ENCODE measurements at regions not wholly inside any gene's neighbourhood (a gene's known extent, or its start where the extent isn't known, plus 50 kb on each side); places are given as distances from the start of the nearest gene placed in this dataset.
"Not testable (repeated sequence)": the region's sequence is repeated elsewhere in the genome, so short reads cannot be mapped to it uniquely, and the experiment has no call there.

DNA sequence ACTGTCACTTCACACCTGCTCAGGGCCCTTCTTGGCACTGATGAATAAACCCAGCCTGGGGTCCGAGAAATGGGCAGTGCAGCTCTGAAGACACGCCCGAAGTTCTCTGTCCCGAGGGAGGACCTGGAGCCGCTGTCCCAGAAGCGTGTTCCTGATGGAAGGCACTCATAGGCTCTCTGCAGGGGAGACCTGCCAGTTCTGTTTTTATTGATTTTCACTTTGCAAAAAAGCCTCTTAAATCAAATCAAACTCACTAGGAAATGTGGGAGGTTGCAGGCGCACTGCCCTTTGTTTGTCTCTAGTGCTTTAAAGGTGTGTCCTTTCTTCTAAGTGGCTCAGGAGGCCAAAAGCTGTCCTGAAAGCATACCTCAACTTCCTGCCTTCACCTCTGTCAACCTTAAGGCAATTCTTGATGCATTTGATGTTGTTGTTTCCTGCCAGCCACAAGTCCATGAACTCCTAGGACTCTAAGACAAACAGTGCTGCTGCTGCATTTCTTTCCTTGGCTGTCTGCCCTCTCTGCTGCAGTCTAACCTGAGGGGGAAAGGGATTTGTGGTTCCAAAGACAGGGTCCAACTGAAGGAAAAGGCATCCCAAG, 663.2 kb downstream of the UQCRFS1 start:
- no peak for DNase-seq

DNA sequence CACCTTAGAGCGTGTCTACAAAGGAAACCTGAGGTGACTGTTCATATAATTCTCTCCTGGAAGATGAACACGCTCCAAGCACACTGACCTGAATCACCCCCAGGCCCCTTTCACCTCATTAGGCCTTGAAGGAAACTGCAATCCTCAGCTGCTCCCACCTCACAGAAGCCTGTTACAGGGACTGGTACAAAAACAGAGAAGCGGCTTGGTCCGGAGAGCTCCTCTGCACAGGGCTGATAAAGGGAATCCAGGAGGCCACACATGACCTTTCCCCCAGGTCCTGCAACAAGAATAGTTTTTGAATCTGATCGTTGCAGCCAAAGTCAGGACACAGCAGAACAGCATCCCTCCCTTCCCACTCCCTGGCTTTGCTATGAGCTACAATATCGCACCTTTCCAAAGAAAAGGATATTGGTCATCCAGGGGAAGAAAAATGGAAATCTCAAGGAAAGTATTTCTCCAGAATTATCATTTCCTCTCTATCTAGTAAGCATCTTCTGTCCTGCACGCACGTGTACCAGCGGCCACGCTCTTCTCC, 666.7 kb downstream of the UQCRFS1 start:
- DNase-seq, result no peak

DNA sequence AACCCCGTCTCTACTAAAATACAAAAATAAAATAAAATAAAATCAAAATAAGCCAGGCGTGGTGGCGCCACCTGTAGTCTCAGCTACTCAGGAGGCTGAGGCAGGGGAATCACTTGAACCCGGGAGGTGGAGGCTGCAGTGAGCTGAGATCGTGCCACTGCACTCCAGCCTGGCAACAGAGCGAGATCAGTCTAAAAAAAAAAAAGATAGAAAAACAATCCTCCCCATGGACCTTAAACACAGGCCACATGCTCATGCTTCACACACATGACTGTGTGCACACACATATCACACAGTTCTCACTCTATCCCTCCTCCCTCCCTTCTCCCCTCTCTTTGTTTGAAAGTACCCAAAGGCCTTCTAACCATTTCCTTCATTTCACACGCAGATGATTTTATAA, 667.6 kb downstream of the UQCRFS1 start:
- DNase-seq, result not testable (repeated sequence)

DNA sequence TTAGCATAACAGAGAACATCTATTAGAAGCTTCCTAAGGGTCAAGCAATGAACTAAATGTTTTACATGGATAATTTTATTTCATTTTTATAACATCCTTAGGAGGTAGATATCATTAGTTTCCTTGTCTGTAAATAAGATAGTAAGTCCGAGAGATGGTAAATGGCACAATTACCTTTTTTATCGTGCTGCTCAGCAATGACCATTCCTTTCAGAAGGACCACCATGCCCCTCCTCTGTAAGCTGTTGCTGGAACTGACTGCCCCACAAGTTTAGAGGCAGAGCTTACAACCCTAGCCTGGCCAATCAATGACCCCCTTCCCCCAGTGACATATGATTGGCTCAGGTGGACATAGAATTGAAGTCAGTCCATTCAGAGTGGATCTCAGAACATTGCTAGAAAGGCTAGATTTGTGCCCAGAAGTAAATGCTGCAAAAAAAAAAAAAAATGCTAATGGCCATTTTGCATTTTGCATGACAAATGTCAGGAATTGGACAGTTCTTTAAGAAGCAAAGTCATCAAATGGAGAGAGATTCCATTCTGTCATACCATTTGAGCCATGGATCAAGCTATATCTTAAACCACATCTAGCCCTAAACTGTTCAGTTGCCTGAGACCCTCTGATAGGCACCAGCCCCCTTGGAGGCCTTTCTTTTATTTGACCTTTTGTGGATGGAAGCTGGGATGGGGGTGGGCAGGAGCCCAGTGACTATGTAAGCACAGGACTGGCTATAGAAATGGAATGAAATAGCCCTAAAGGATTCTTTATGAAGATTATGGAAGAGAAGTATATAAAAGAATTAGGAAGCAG, 668.3 kb downstream of the UQCRFS1 start:
- DNase-seq, result no peak

DNA sequence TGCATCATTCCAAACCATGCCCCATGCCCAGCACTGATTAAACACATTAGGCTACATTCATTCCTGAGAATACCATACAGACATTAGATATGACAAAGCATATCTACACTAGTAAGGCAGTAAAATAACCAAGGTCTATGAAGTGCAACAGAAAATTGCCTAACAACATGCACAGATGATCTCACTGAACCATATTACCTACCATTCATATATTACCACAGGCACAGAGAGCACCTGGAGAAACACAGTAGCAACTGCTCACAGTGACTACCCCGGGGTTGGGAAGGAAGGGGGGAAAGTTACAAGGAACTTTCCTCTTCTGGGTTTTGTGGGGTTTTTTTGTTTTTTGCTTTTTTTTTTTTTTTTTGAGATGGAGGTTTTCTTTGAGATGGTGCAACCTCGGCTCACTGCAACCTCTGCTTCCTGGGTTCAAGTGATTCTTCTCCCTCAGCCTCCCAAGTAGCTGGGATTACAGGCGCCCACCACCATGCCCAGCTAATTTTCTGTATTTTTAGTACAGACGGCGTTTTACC, 669.6 kb downstream of the UQCRFS1 start:
- DNase-seq, result no peak

DNA sequence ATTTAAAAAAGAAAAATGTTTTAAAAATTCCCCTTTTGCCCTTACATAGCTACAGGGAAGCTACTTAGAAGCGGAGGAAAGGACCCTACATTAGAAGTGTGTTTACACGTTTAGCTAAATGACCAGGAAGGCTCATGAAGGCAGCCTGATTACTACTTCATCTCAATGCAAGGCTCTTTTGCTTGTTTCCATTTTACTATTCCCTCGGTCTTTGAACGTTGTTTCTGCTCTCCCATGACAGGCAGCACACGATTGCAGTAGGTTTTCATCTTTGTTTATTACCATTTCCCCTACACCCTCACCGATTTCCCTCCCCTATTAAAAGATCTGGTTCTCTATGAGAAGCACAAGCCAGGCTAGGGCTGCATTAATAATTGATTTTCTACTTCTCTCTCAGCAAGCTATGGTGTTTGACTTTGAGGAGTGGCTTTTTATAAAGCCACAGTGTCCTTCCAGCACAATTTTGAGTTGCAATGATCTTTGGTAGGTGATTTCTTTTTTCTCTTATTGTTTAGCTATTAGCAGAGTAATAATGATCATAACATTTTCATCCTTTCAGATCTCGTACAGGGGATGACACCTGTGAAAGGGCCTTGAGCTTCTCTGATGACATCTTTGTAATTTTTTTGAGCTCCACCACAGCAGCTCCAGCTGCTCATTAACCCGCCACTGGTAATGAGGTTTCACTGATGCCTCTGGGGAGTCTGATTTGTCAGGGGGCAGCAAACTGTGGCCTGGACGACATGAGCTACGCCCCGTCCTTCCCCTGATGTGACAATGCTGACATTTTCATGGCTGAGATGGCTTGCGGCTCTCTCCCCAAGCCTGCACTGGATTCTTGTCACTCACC, 670.3 kb downstream of the UQCRFS1 start:
- DNase-seq, result no peak

DNA sequence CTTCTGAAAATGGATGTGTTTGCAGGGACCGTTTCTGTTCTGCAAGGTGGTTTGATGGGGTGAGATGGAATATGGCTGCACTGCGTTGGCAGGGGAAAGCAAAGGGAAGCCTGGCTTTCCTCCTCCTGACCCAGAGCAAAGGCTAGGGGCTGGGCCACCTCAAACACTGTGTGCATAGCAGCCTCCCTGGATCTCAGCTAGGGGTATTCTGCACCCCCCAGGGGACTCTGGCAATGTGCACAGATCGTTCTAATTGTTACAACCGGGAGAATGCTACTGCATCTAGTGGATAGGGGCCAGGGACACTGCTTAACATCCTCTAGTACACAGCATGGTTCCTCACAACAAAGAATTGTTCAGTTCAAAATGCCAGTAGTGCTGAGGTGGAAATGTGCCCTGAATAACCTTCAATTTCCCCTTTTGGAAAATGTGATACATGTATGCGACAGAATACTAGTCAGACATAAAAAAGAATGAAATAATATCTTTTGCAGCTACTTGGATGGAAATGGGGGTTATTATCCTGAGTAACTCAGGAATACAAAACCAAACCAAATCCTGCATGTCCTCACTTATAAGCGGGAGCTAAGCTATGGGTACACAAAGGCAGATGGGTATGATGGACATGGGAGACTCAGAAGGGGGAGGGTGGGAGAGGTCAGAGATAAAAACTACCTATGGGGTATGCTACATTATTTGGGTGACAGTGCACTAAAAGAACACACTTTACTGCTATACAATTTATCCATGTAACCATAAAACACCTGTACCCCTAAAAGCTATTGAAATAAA, 671.2 kb downstream of the UQCRFS1 start:
- no peak for DNase-seq

DNA sequence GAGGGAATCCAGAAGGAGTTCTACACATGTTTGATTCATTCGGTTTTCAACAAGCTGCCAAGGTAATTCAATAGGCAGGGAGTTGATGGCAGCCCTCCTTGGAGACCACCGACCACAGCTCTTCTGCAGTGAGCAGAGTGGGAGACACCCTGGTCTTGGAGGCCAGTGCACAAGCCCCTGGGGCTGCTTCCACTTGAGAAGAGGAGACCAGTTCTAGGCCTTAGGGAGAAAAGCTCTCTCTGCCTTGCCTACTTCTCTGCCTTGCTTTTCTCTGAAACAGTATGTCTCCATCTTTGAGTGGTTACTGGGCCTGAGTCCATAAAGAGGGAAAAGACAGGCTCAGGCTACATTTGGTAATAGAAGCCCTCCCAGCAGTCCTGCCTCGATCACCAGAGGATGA, 671.9 kb downstream of the UQCRFS1 start:
- no peak for DNase-seq

DNA sequence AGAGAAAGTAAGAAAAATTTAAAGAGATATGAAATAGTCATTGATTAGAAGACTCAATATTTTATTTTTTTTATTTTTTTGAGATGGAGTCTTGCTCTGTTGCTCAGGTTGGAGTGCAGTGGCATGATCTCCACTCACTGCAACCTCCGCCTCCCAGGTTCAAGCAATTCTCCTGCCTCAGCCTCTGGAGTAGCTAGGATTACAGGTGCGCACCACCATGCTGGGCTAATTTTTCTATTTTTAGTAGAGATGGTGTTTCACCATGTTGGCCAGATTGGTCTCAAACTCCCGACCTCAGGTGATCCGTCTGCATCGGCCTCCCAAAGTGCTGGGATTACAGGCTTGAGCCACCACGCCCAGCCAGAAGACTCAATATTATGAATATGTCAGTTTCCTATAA, 672.6 kb downstream of the UQCRFS1 start:
- not testable (repeated sequence) for DNase-seq

DNA sequence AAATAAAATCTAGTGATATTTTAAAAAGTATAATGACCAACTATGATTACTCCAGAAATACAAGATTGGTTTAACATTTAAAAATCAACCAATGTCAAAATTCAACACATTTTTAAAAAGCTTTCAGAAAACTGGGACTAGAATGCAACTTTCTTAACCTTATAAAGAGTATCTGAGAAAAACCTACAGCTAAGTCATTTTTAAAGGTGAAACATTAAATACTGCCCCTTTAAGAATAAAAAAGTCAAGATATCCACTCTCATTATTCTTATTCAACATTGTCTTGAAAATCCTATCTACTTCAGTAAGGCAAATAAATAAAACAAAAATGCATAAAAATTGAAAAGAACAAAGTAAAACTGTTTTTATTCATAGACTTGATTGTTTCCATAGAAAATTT, 673.2 kb downstream of the UQCRFS1 start:
- DNase-seq, result no peak

DNA sequence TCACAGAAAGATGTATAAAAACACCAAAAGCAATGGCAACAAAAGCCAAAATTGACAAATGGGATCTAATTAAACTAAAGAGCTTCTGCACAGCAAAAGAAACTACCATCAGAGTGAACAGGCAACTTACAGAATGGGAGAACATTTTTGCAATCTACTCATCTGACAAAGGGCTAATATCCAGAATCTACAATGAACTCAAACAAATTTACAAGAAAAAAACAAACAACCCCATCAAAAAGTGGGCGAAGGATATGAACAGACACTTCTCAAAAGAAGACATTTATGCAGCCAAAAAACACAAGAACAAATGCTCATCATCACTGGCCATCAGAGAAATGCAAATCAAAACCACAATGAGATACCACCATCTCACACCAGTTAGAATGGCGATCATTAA, 674.4 kb downstream of the UQCRFS1 start:
- DNase-seq, result not testable (repeated sequence)

DNA sequence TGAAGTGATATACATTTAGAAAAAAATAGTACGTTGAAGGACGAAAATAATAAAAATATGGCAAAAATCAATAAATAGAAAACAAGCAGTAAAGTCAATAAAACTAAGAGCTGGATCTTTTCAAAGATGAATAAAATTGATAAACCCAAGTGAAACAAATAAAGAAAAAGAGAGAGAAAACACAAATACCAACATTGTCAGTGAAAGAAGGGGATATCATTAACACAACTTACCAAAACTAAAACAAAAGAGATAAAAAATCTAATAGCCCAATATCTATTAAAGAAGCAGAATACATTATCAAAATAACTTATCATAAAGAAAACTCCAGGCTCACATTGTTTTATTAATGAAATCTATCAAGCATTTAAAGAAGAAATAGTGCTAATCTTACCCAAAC, 675.1 kb downstream of the UQCRFS1 start:
- DNase-seq, result no peak

DNA sequence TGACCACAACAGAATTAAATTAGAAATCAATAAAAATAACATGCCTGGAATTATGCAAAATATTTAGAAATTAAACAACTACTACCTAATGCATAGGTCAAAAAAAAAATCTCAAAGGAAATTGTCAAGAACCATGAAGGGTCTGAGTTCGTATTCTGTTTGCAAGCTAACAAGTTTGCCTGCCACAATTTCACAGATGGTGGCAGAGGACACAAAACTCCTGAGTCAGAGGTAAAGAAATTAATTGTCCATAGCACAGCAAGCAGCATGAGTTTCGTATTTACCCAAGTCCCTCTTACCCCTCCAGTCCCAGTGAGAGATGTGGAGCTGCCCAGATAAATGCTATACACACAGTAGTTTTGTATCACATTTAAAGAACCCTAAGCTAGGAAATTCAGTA, 675.9 kb downstream of the UQCRFS1 start:
- DNase-seq, result no peak

DNA sequence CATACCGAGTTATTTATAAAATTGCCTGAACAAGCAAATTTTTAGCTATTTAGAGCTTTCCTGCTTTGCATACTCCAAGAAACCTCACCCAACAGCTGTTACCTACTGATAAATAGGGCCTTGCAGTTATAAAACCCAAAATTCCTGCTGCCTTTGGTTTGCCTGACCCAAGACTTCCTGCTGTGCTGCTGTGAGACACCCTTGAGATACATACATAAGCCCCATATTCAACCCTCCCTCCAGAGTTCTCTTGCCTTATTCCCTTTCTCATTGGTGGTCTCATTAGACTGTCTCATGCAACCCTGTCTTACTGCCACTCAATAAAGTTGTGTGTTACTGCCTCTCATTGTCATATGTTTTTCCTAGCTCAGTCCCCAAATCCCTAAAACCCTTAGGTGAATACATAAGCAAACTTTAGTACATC, 677.6 kb downstream of the UQCRFS1 start:
- DNase-seq, result no peak

DNA sequence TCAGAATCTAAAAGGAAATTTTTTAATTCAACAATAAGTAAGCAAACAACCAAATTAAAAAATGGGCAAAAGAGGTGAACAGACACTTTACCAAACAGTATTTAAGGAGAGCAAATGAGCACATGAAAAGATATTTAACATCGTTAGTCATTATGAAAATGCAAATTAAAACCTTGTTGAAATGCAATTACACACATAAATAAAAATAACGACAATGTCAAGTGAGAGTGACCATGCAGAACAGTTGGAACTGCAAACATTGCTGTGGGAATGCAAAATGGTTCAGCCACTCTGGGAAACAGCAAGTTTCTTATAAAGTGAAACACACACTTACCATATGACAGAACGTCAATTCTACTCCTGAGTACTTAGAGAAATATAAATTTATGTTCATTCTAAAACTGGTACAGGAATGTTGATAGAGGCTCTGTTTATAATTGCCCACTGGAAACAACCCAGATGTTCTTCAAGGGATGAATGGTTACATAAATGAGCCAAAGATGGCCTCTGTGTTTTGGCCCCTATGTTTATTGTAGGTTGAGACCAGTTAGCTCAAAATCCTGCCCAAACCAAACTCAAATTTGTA, 678.1 kb downstream of the UQCRFS1 start:
- no peak for DNase-seq

DNA sequence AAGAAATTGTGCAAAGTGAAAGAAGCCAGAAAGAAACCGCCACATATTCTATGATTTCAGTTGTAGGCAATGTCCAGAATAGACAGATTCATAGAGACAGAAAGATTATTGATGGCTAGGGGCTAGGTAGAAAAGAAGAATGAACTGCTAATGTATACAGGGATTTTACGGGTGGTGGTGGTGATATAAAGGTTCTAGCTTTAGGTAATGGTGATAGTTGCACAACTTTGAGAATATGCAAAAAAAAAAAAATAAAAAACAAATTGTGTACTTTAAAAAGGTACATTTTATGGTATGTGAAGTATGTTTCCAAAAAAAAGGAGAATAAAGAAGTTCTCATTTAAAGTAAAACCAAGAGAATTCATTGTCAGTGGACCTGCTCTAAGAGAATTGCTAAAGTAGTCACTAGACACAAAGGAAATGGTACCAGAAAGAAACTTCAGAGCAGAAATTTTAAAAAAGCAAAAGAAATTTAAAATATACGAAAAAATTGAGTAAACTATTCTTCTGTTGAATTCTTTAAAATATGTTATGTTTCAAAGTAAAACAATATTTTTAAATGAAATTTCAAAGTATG, 680.1 kb downstream of the UQCRFS1 start:
- no peak for DNase-seq

DNA sequence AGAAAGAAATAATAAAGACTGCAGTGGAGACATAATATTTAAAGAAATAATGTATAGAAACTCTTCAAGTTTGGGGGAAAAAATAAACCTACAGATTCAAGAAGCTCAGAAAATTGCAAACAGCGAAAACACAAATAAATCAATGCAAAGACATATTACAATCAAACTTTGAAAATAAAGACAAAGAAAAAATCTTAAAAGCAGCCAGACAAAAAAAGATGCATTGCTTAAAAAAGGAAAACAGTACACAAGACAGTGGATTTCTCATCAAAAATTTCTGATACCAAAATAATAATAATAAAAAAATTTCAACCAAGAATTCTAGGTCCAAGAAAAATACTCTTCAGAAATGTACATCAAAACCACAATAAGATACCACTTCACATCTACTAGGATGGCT, 681.0 kb downstream of the UQCRFS1 start:
- DNase-seq, result no peak

DNA sequence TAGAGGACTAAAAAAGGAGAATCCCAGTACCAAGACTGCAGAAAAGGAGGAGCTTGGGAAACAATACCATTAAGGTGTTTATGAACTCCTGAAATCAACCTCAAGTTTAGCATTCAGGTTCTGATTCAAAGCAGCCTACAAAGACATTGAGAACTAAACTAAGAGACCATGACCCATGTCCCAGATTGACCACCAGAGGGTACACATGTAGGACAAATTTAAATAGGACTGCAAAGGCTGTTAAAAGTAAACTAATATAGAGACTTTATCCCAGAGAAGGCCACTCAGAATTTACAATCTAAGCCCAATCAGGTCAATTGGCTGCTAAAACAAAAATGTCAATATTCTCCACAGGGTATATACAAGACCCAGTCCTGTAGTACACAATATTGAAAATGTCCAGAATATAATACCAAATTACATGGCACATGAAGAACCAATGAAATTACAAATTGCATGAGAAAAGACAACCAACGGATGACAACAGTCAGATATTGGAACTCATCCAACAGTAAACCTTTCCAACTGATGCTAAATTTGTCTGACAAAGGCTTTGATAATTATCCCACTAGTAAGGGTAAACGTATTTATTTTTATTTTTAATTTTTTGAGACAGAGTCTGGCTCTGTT, 682.4 kb downstream of the UQCRFS1 start:
- no peak for DNase-seq

DNA sequence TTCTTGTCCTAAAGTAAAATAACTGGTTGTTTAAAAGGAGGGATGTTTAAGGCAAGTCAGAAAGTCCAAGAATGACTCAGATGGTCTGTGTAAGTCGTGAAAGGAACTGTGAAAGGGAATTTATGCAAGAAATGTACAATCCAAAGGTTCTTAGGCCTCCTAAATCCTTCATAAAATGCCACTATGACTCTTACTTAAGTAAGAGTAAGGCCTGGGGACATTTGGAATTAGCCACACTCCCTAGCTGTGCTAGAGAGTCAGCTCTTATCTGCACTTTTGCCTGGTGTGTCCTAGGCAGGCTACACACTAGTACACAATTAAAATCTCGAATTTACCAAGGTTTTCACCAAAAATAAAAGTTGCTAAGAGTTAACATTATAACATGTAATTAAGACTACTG, 686.9 kb downstream of the UQCRFS1 start:
- DNase-seq, result no peak

DNA sequence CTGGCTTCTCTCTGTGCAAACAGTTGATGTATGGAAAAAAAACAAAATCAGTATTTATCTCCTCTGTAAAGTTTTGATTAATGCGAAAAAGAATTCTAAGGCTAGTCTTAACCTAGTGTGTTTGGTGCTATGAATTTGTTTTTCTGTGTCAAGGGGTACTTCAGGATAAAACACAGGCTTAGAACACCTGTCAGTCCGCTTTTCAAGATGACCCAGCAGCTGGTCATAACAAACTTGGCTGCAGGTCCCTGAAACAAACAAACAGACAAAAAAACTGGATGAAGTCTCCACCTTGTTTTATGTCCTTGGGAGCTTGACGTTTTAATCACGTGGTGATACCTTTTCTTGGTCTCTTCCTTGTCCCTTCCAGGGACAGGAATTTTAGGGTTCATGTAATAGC, 689.3 kb downstream of the UQCRFS1 start:
- DNase-seq, result no peak

DNA sequence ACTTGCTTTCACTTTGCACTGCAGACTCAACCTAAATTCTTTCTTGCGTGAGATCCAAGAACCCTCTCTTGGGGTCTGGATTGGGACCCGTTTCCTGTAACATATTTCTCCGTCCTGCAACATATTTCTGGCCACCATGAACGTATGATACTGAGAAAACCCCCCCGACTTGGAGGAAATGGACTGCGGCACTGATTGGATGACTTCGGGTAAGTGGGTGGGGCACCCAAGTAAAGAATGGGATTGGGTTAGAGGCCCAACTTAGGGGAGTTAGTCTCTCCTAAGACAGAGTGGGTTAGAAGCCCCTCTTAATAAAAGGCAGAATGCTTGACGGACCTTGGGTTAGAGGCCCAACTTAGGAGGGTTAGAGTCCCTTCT, 690.4 kb downstream of the UQCRFS1 start:
- DNase-seq, result no peak
